HL-60 (cell line): ENCODE measurements at regions not wholly inside any gene's neighbourhood (a gene's known extent, or its start where the extent isn't known, plus 50 kb on each side); places are given as distances from the start of the nearest gene placed in this dataset.
"Not testable (repeated sequence)": the region's sequence is repeated elsewhere in the genome, so short reads cannot be mapped to it uniquely, and the experiment has no call there.

ENCODE experiments used
- DNase-seq, 2 experiments: peaks; one replicate each; pipeline ENCODE4 v3.0.0-alpha.2; 2010 to 2020; ENCODE audit warnings: low read depth in 1 of 2, low spot score in 1 of 2
- H3K27ac ChIP-seq: fragments of 250-450 bp; sonication (Bioruptor Pico); replicated peaks from 2 replicates; pipeline ENCODE4 v1.5.1; 2020; ENCODE audit warnings: mild to moderate bottlenecking, moderate library complexity
- H3K27me3 ChIP-seq: fragments of 250-450 bp; sonication (Bioruptor Pico); 2 replicates; pipeline ENCODE4 v1.5.1; 2021; ENCODE audit warnings: mild to moderate bottlenecking, moderate library complexity; ENCODE audit not compliant: insufficient read depth, poor library complexity, severe bottlenecking
- H3K4me3 ChIP-seq: replicated peaks from 2 replicates; pipeline ENCODE4 v1.5.1; 2011; ENCODE audit warnings: mild to moderate bottlenecking, control low read depth, low read length; ENCODE audit not compliant: insufficient read depth
- CTCF ChIP-seq: IDR thresholded peaks from one replicate; pipeline ENCODE4 v1.5.1; 2011; ENCODE audit warnings: low read length, control low read depth, inconsistent platforms; ENCODE audit not compliant: insufficient read depth
- GABPA ChIP-seq: IDR thresholded peaks from 2 replicates; pipeline ENCODE4 v1.6.1; 2012; ENCODE audit warnings: low read depth
- POLR2AphosphoS5 ChIP-seq: IDR thresholded peaks from 2 replicates; pipeline ENCODE4 v1.6.1; 2012; ENCODE audit warnings: low read depth
- REST ChIP-seq: IDR thresholded peaks from 2 replicates; pipeline ENCODE4 v1.6.1; 2012; ENCODE audit warnings: low read depth; ENCODE audit not compliant: insufficient replicate concordance
- SPI1 ChIP-seq: IDR thresholded peaks from 2 replicates; pipeline ENCODE4 v1.6.1; 2012; ENCODE audit warnings: low read depth, mild to moderate bottlenecking, borderline replicate concordance

GRCh38 chrX:67351411-67351810 lies 192.4 kb upstream of the AR start:
- H3K27ac ChIP-seq, result no peak overlapping the region
- no peak overlapping the region for H3K4me3 ChIP-seq
- TF ChIP-seq CTCF, result no peak
- TF ChIP-seq SPI1, result no peak
- TF ChIP-seq REST, result no peak
- no peak for TF ChIP-seq POLR2AphosphoS5
- no peak for TF ChIP-seq GABPA
- peak in 1 of 2 experiments; percentile 1 for DNase-seq
- no peaks in the 10 kb centered on the region for H3K27me3 ChIP-seq

GRCh38 chrX:67353651-67354370 lies 190.0 kb upstream of the AR start:
- Histone ChIP-seq H3K27me3 (no peaks in the 10 kb centered on the region), H3K4me3 (no peak overlapping the region), H3K27ac (no peak overlapping the region)
- TF ChIP-seq POLR2AphosphoS5 (no peak), SPI1 (no peak), GABPA (no peak), CTCF (no peak), REST (no peak)
- DNase-seq, result no peak

- not testable (repeated sequence) for H3K4me3 ChIP-seq, H3K27me3 ChIP-seq, DNase-seq, H3K27ac ChIP-seq
These were observed 182.6 kb upstream of the AR start for GRCh38 chrX:67361267-67361666.

GRCh38 chrX:67384403-67384802 lies 159.4 kb upstream of the AR start:
- H3K27ac ChIP-seq, result no peak overlapping the region
- TF ChIP-seq SPI1 (no peak), POLR2AphosphoS5 (no peak), GABPA (no peak), REST (no peak), CTCF (no peak)
- H3K4me3 ChIP-seq, result no peak overlapping the region
- H3K27me3 ChIP-seq, result no peaks in the 10 kb centered on the region
- no peak for DNase-seq
